ENCODE measurements at regions not wholly inside any gene's neighbourhood (a gene's known extent, or its start where the extent isn't known, plus 50 kb on each side); places are given as distances from the start of the nearest gene placed in this dataset.

DNA sequence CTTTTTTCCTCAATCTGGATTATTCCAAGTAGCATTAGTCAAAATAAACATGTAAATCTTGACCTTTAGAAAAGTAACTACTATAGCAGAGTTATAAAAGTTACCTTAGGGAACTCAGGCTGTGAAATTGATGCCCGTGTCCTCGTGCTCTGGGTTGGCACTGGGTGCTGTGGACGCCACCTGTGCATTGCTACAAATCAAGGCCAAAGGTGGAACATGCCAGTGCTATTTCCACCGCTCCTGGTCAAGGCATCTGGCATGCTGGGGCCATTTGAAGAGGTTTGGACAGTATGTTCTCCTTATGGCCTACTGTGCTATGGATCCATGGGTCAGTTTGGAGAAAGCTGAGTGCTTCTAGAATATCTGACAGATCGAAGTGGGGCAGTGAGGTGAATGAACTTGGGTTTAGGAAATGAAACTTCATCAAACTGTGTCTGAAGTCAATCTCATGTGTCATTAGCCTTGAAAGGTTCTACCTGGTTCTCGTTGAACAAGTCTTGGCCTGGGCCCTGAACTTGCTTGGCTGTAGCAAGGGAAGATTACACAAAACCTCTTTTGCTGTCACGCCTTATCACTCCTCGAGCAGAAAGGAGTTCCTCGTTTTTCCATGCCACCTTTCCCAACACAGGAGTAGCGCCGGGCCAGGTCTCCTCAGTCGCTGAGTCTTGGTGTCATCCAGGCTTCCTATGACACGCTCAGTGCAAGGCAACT lies 397.6 kb upstream of the RGMA start:
- Histone ChIP-seq H2BK5ac (ENCODE audit: low read depth, low read length) (no peak overlapping the region), H3K79me1 (ENCODE audit: low read depth, low read length) (no peaks in the 10 kb centered on the region), H2BK15ac (ENCODE audit: low read length) (no peak overlapping the region), H3K79me2 (ENCODE audit: control insufficient read depth in 1 of 2, insufficient read depth in 2 of 2, low read length in 2 of 2) (no peaks in the 10 kb centered on the region), H2BK20ac (ENCODE audit: low read length) (no peak overlapping the region), H2AFZ (ENCODE audit: low read length) (no peak overlapping the region), H3K36me3 (ENCODE audit: control insufficient read depth in 2 of 4, insufficient read depth in 4 of 4, low read length in 3 of 4) (no peaks in the 10 kb centered on the region), H2BK12ac (ENCODE audit: low read depth, low read length) (no peak overlapping the region), H3K23me2 (ENCODE audit: low read depth, low read length) (no peaks in the 10 kb centered on the region), H2AK5ac (ENCODE audit: low read depth, low read length) (no peak overlapping the region), H4K8ac (ENCODE audit: extremely low read depth, insufficient read depth, low read length) (no peak overlapping the region), H2BK120ac (replicated peaks; ENCODE audit: low read depth, low read length) (no peak overlapping the region), H3K9ac (replicated peaks in 1 of 4; ENCODE audit: extremely low read depth in 1 of 4, low read depth in 3 of 4, low read length in 3 of 4) (no peak overlapping the region), H4K91ac (replicated peaks; ENCODE audit: insufficient read length, low read length) (no peak overlapping the region), H3K4me3 (ENCODE audit: extremely low read depth in 1 of 4, insufficient read depth in 2 of 4, low read depth in 3 of 4, low read length in 4 of 4) (no peak overlapping the region), H3K23ac (ENCODE audit: insufficient read length) (no peak overlapping the region), H4K20me1 (replicated peaks in 1 of 2; ENCODE audit: control insufficient read depth in 1 of 2, insufficient read depth in 2 of 2, low read length in 2 of 2) (no peaks in the 10 kb centered on the region), H3K14ac (ENCODE audit: insufficient read length) (no peak overlapping the region), H3K4ac (replicated peaks; ENCODE audit: insufficient read length, low read depth, low read length) (no peak overlapping the region), H3K27me3 (replicated peaks in 1 of 4; ENCODE audit: control insufficient read depth in 3 of 4, extremely low read depth in 1 of 4, insufficient read depth in 3 of 4, low read length in 3 of 4) (0 out of 7 replicates have a peak, but pooled peaks cover 0 to 3% (median 0%) of the 10 kb centered on the region in 4 experiments), H4K5ac (ENCODE audit: insufficient read length, low read depth, low read length) (no peak overlapping the region), H3K56ac (replicated peaks; ENCODE audit: insufficient read length, low read depth, low read length) (no peak overlapping the region), H3K4me1 (replicated peaks in 1 of 4; ENCODE audit: control insufficient read depth in 3 of 4, insufficient read depth in 4 of 4, low read length in 3 of 4) (peaks cover 0 to 3% (median 0%) of the 10 kb centered on the region in 4 experiments; a peak in 1 of 7 replicates), H3K27ac (ENCODE audit: low read depth, low read length) (peak overlapping the region; percentile 52; the same call in 1 of the 2 replicates), H3K9me3 (ENCODE audit: insufficient read depth in 2 of 2, low read depth in 1 of 2, low read length in 1 of 2) (peaks cover 0 to 4% of the 10 kb centered on the region in 2 experiments; a peak in 1 of 4 replicates), H3K4me2 (ENCODE audit: insufficient read depth in 1 of 2, low read depth in 2 of 2, low read length in 2 of 2) (no peak overlapping the region), H3K18ac (ENCODE audit: extremely low read depth, low read length) (no peak overlapping the region)
- CTCF ChIA-PET (ENCODE audit: partially characterized antibody): interaction anchor here (0.6 kb wide), 1 partner anchor 220 kb away, joined by 4 read pairs; no protein-coding TSS in a partner anchor
- no peak for DNase-seq (ENCODE audit: low read depth in 1 of 2, low spot score in 2 of 2)
- POLR2A ChIA-PET (ENCODE audit: partially characterized antibody): no interaction called here
- 81% methylated on average over 13 of the region's 13 CpGs; no CpG with 5 or more reads in 1 of the 2 experiments for WGBS, 2 experiments (ENCODE audit: extremely low coverage in 1 of 2, insufficient coverage in 1 of 2, insufficient read length in 1 of 2, insufficient replicate concordance in 2 of 2, low coverage in 1 of 2, low lambda C conversion rate in 2 of 2, missing lambda C conversion rate in 1 of 2)
- no peak for FAIRE-seq
- TF ChIP-seq BACH1 (IDR thresholded peaks at IDR 0.05; ENCODE audit: low read length): no peak
- TF ChIP-seq, protein P1, sequence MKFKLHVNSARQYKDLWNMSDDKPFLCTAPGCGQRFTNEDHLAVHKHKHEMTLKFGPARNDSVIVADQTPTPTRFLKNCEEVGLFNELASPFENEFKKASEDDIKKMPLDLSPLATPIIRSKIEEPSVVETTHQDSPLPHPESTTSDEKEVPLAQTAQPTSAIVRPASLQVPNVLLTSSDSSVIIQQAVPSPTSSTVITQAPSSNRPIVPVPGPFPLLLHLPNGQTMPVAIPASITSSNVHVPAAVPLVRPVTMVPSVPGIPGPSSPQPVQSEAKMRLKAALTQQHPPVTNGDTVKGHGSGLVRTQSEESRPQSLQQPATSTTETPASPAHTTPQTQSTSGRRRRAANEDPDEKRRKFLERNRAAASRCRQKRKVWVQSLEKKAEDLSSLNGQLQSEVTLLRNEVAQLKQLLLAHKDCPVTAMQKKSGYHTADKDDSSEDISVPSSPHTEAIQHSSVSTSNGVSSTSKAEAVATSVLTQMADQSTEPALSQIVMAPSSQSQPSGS (IDR thresholded peaks at IDR 0.05; ENCODE audit: low read length): no peak
- TF ChIP-seq SIN3A (conservative IDR thresholded peaks at IDR 0.05 in 1 of 2, IDR thresholded peaks at IDR 0.05 in 1 of 2; ENCODE audit: low read depth in 1 of 2, low read length in 2 of 2): no peak
- TF ChIP-seq EP300 (IDR thresholded peaks at IDR 0.05; ENCODE audit: borderline replicate concordance in 1 of 2, low read depth in 2 of 2, low read length in 2 of 2): no peak
- TF ChIP-seq CTCF (IDR thresholded peaks at IDR 0.05; ENCODE audit: control extremely low read depth in 1 of 3, insufficient read depth in 1 of 3, low read depth in 1 of 3, low read length in 3 of 3): no peak
- no peak for TF ChIP-seq NANOG (IDR thresholded peaks at IDR 0.05; ENCODE audit: insufficient read depth, low read depth, low read length, poor library complexity, severe bottlenecking)
- TF ChIP-seq CHD1 (IDR thresholded peaks at IDR 0.05; ENCODE audit: low read depth, low read length): no peak

All from H1 (cell line).